NCI-H748 (cell line): ENCODE measurements at regions not wholly inside any gene's neighbourhood (a gene's known extent, or its start where the extent isn't known, plus 50 kb on each side); places are given as distances from the start of the nearest gene placed in this dataset.
"Not testable (repeated sequence)": the region's sequence is repeated elsewhere in the genome, so short reads cannot be mapped to it uniquely, and the experiment has no call there.

Experiments
- DNase-seq: peaks from one replicate; lab custom pipeline; 2025; ENCODE audit not compliant: unreplicated experiment; lab: John Stamatoyannopoulos, UW

- DNase-seq: no peak
Observed at GRCh38 chr11:46183819-46184218, 62.6 kb upstream of the PHF21A start.

- peak; percentile 11 for DNase-seq
Observed at GRCh38 chr11:46181843-46182424, 60.7 kb upstream of the PHF21A start.

GRCh38 chr11:46181387-46181786 lies 60.1 kb upstream of the PHF21A start:
- DNase-seq: no peak

GRCh38 chr11:46180736-46181135 lies 59.5 kb upstream of the PHF21A start:
- no peak for DNase-seq

GRCh38 chr11:46178513-46178912 lies 57.3 kb upstream of the PHF21A start:
- no peak for DNase-seq

GRCh38 chr11:46176421-46176820 lies 55.2 kb upstream of the PHF21A start:
- DNase-seq: no peak

GRCh38 chr11:46175401-46176002 lies 54.2 kb upstream of the PHF21A start:
- no peak for DNase-seq

- DNase-seq: not testable (repeated sequence)
Observed at GRCh38 chr11:46171693-46172092, 50.4 kb upstream of the PHF21A start.
